ENCODE measurements at regions not wholly inside any gene's neighbourhood (a gene's known extent, or its start where the extent isn't known, plus 50 kb on each side); places are given as distances from the start of the nearest gene placed in this dataset.

DNA sequence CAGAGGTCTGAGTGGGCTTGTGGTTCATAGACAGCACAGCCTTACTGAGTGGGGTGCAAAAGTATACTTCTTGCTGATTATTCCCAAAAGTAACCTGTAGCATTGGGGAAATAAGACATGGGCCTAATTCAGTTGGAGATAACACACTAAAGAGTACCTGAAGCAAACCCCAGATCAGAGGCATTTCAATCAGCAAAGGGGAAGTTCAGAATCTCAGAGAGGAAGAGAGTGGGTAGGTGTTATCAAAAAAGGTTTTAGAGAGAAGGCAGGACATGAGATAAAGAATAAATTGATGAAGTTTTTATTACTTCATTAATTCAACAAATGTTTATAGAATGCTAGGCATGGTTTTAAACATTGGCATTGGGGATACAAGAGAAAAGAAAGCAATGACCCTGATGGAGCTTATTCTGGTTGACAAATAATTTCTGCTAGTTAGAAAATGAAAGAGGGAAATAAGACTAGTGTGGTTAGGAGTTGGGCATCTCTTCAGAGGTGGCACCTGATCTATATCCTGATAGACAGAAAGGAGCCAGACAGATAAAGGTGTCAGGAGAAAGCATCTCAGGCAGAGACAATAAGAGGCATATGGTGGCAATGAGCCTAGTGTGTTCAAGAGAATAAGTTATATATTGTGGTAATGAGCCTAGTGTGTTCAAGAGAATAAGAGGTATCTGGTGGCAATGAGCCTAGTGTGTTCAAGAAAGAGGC is 153.8 kb upstream of the SETBP1 start:
- FAIRE-seq (no peak), DNase-seq (no peak)
- H3K9me3 ChIP-seq (ENCODE audit: control insufficient read depth in 2 of 2, insufficient read depth in 1 of 2, low read depth in 1 of 2, low read length in 1 of 2), result no peaks in the 10 kb centered on the region
- H3K27ac ChIP-seq (ENCODE audit: low read depth in 1 of 3, low read length in 2 of 3), result no peak overlapping the region
- no peaks in the 10 kb centered on the region for H3K27me3 ChIP-seq (ENCODE audit: control insufficient read depth in 3 of 3, insufficient read depth in 3 of 3, low read length in 3 of 3)
- H3K4me3 ChIP-seq (ENCODE audit: low read depth in 1 of 3, low read length in 3 of 3), result no peak overlapping the region
- no peaks in the 10 kb centered on the region for H3K4me1 ChIP-seq (ENCODE audit: control insufficient read depth in 3 of 3, insufficient read depth in 2 of 3, low read depth in 1 of 3, low read length in 2 of 3)
- H3K36me3 ChIP-seq (ENCODE audit: control insufficient read depth in 3 of 3, insufficient read depth in 2 of 3, low read depth in 1 of 3, low read length in 3 of 3), result no peaks in the 10 kb centered on the region

GRCh38 chr18:44533071-44533470 is 147.6 kb upstream of the SETBP1 start:
- FAIRE-seq, result no peak
- DNase-seq, result no peak
- Histone ChIP-seq H3K4me1 (ENCODE audit: control insufficient read depth in 3 of 3, insufficient read depth in 2 of 3, low read depth in 1 of 3, low read length in 2 of 3) (no peaks in the 10 kb centered on the region), H3K27me3 (ENCODE audit: control insufficient read depth in 3 of 3, insufficient read depth in 3 of 3, low read length in 3 of 3) (no peaks in the 10 kb centered on the region), H3K27ac (ENCODE audit: low read depth in 1 of 3, low read length in 2 of 3) (no peak overlapping the region), H3K4me3 (ENCODE audit: low read depth in 1 of 3, low read length in 3 of 3) (no peak overlapping the region), H3K9me3 (ENCODE audit: control insufficient read depth in 2 of 2, insufficient read depth in 1 of 2, low read depth in 1 of 2, low read length in 1 of 2) (no peaks in the 10 kb centered on the region), H3K36me3 (ENCODE audit: control insufficient read depth in 3 of 3, insufficient read depth in 2 of 3, low read depth in 1 of 3, low read length in 3 of 3) (no peaks in the 10 kb centered on the region)
- WGBS, 3 donors, result 90 to 95% (median 92%) methylated on average over 2 of the region's 2 CpGs

GRCh38 chr18:44536046-44536445 is 144.6 kb upstream of the SETBP1 start:
- Histone ChIP-seq H3K27ac (ENCODE audit: low read depth in 1 of 3, low read length in 2 of 3) (no peak overlapping the region), H3K27me3 (ENCODE audit: control insufficient read depth in 3 of 3, insufficient read depth in 3 of 3, low read length in 3 of 3) (no peaks in the 10 kb centered on the region), H3K4me3 (ENCODE audit: low read depth in 1 of 3, low read length in 3 of 3) (no peak overlapping the region), H3K9me3 (ENCODE audit: control insufficient read depth in 2 of 2, insufficient read depth in 1 of 2, low read depth in 1 of 2, low read length in 1 of 2) (no peaks in the 10 kb centered on the region), H3K4me1 (ENCODE audit: control insufficient read depth in 3 of 3, insufficient read depth in 2 of 3, low read depth in 1 of 3, low read length in 2 of 3) (no peaks in the 10 kb centered on the region), H3K36me3 (ENCODE audit: control insufficient read depth in 3 of 3, insufficient read depth in 2 of 3, low read depth in 1 of 3, low read length in 3 of 3) (no peaks in the 10 kb centered on the region)
- 48 to 58% (median 50%) methylated on average over 1 of the region's 1 CpG for WGBS, 3 donors
- DNase-seq (no peak), FAIRE-seq (no peak)

DNA sequence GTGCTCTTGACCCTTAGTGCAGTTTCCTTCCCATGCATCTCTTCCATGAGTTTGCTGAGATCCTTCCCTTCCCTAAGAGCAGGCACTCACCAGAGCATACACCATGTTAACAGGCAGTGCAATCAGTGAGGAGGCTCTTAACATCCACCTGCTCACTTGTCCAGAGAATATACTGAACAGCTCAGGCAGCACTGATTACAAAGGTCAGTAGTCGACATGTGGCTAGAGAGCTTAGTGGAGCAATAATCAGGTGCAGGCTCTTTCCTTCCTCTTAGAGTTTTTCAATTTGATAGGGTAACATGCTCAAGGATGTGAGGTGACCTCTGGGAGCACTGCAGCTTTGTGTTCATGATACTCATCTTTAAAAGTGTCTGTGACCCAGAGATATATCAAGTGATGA is 144.1 kb upstream of the SETBP1 start:
- H3K4me3 ChIP-seq (ENCODE audit: low read depth in 1 of 3, low read length in 3 of 3), result no peak overlapping the region
- WGBS, 3 donors, result 3 to 43% (median 33%) methylated on average over 1 of the region's 1 CpG
- FAIRE-seq, result no peak

GRCh38 chr18:44537526-44537925 is 143.2 kb upstream of the SETBP1 start:
- Histone ChIP-seq H3K27me3 (ENCODE audit: control insufficient read depth in 3 of 3, insufficient read depth in 3 of 3, low read length in 3 of 3) (no peaks in the 10 kb centered on the region), H3K36me3 (ENCODE audit: control insufficient read depth in 3 of 3, insufficient read depth in 2 of 3, low read depth in 1 of 3, low read length in 3 of 3) (no peaks in the 10 kb centered on the region), H3K4me1 (ENCODE audit: control insufficient read depth in 3 of 3, insufficient read depth in 2 of 3, low read depth in 1 of 3, low read length in 2 of 3) (no peaks in the 10 kb centered on the region), H3K9me3 (ENCODE audit: control insufficient read depth in 2 of 2, insufficient read depth in 1 of 2, low read depth in 1 of 2, low read length in 1 of 2) (no peaks in the 10 kb centered on the region), H3K27ac (ENCODE audit: low read depth in 1 of 3, low read length in 2 of 3) (no peak overlapping the region), H3K4me3 (ENCODE audit: low read depth in 1 of 3, low read length in 3 of 3) (no peak overlapping the region)
- no peak for DNase-seq
- FAIRE-seq, result no peak
- WGBS, 3 donors, result 86 to 92% (median 91%) methylated on average over 2 of the region's 2 CpGs

More for the DNA sequence above, 144.1 kb upstream of the SETBP1 start:
- no peaks in the 10 kb centered on the region for H3K4me1 ChIP-seq (ENCODE audit: control insufficient read depth in 3 of 3, insufficient read depth in 2 of 3, low read depth in 1 of 3, low read length in 2 of 3)
- peak; percentile 12 to 26 for DNase-seq
- H3K9me3 ChIP-seq (ENCODE audit: control insufficient read depth in 2 of 2, insufficient read depth in 1 of 2, low read depth in 1 of 2, low read length in 1 of 2), result no peaks in the 10 kb centered on the region
- H3K27ac ChIP-seq (ENCODE audit: low read depth in 1 of 3, low read length in 2 of 3), result no peak overlapping the region
- no peaks in the 10 kb centered on the region for H3K36me3 ChIP-seq (ENCODE audit: control insufficient read depth in 3 of 3, insufficient read depth in 2 of 3, low read depth in 1 of 3, low read length in 3 of 3)
- no peaks in the 10 kb centered on the region for H3K27me3 ChIP-seq (ENCODE audit: control insufficient read depth in 3 of 3, insufficient read depth in 3 of 3, low read length in 3 of 3)

GRCh38 chr18:44539926-44540325 is 140.8 kb upstream of the SETBP1 start:
- DNase-seq (no peak), FAIRE-seq (no peak)
- Histone ChIP-seq H3K9me3 (ENCODE audit: control insufficient read depth in 2 of 2, insufficient read depth in 1 of 2, low read depth in 1 of 2, low read length in 1 of 2) (no peaks in the 10 kb centered on the region), H3K4me1 (ENCODE audit: control insufficient read depth in 3 of 3, insufficient read depth in 2 of 3, low read depth in 1 of 3, low read length in 2 of 3) (no peaks in the 10 kb centered on the region), H3K27ac (ENCODE audit: low read depth in 1 of 3, low read length in 2 of 3) (no peak overlapping the region), H3K27me3 (ENCODE audit: control insufficient read depth in 3 of 3, insufficient read depth in 3 of 3, low read length in 3 of 3) (no peaks in the 10 kb centered on the region), H3K36me3 (ENCODE audit: control insufficient read depth in 3 of 3, insufficient read depth in 2 of 3, low read depth in 1 of 3, low read length in 3 of 3) (no peaks in the 10 kb centered on the region), H3K4me3 (ENCODE audit: low read depth in 1 of 3, low read length in 3 of 3) (no peak overlapping the region)
- WGBS, 3 donors, result 55 to 72% (median 62%) methylated on average over 3 of the region's 3 CpGs

- Histone ChIP-seq H3K4me1 (ENCODE audit: control insufficient read depth in 3 of 3, insufficient read depth in 2 of 3, low read depth in 1 of 3, low read length in 2 of 3) (no peaks in the 10 kb centered on the region), H3K4me3 (ENCODE audit: low read depth in 1 of 3, low read length in 3 of 3) (no peak overlapping the region), H3K9me3 (ENCODE audit: control insufficient read depth in 2 of 2, insufficient read depth in 1 of 2, low read depth in 1 of 2, low read length in 1 of 2) (no peaks in the 10 kb centered on the region), H3K27me3 (ENCODE audit: control insufficient read depth in 3 of 3, insufficient read depth in 3 of 3, low read length in 3 of 3) (no peaks in the 10 kb centered on the region), H3K27ac (ENCODE audit: low read depth in 1 of 3, low read length in 2 of 3) (no peak overlapping the region), H3K36me3 (ENCODE audit: control insufficient read depth in 3 of 3, insufficient read depth in 2 of 3, low read depth in 1 of 3, low read length in 3 of 3) (no peaks in the 10 kb centered on the region)
- 60 to 82% (median 72%) methylated on average over 4 of the region's 4 CpGs for WGBS, 3 donors
- FAIRE-seq (no peak), DNase-seq (no peak)
Measured at GRCh38 chr18:44541159-44541558, 139.5 kb upstream of the SETBP1 start.

DNA sequence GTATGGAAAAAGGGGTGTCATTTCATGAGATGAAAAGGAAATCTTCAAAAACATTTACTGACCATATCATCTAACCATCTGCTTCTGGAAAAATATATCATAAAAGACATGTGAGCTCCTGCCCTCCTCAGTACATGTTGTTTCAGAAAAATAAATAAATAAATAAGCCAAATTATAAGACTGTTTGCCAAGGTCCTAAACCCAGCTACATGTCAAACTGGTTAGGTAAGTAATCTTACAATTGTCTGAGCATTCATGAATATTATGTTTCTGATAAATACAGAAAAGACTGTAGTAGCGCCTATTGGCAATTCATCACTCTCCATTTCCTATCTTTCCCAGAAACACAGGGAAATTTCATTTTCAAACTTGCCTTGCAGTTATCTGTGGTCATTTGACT is 138.9 kb upstream of the SETBP1 start:
- 0 to 4% (median 1%) methylated on average over 1 of the region's 1 CpG for WGBS, 3 donors
- H3K36me3 ChIP-seq (ENCODE audit: control insufficient read depth in 3 of 3, insufficient read depth in 2 of 3, low read depth in 1 of 3, low read length in 3 of 3), result no peaks in the 10 kb centered on the region

DNA sequence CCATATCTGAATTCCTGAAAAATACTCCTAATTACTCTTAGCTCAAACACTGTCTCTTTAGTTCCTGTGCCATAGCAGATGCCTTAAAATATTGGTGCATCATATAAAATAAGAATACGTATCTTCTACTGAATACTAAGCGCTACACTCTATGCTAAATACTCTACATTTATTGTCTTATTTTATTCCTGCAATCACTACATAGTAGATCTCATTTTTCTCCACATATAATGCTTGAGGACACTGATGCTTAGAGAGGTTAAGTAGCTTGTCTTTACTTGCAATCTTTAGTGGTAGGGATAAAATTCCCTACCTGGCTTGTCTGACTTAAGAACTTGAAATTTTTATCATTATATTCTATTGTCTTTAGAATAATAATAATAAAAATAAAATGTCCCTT is 137.3 kb upstream of the SETBP1 start:
- Histone ChIP-seq H3K4me3 (ENCODE audit: low read depth in 1 of 3, low read length in 3 of 3) (no peak overlapping the region), H3K27ac (ENCODE audit: low read depth in 1 of 3, low read length in 2 of 3) (no peak overlapping the region), H3K36me3 (ENCODE audit: control insufficient read depth in 3 of 3, insufficient read depth in 2 of 3, low read depth in 1 of 3, low read length in 3 of 3) (no peaks in the 10 kb centered on the region), H3K4me1 (ENCODE audit: control insufficient read depth in 3 of 3, insufficient read depth in 2 of 3, low read depth in 1 of 3, low read length in 2 of 3) (no peaks in the 10 kb centered on the region), H3K9me3 (ENCODE audit: control insufficient read depth in 2 of 2, insufficient read depth in 1 of 2, low read depth in 1 of 2, low read length in 1 of 2) (no peaks in the 10 kb centered on the region), H3K27me3 (ENCODE audit: control insufficient read depth in 3 of 3, insufficient read depth in 3 of 3, low read length in 3 of 3) (no peaks in the 10 kb centered on the region)
- WGBS, 3 donors, result 96 to 97% (median 97%) methylated on average over 2 of the region's 2 CpGs
- DNase-seq, result no peak
- no peak for FAIRE-seq

More for the DNA sequence above, 138.9 kb upstream of the SETBP1 start:
- Histone ChIP-seq H3K4me1 (ENCODE audit: control insufficient read depth in 3 of 3, insufficient read depth in 2 of 3, low read depth in 1 of 3, low read length in 2 of 3) (no peaks in the 10 kb centered on the region), H3K4me3 (ENCODE audit: low read depth in 1 of 3, low read length in 3 of 3) (no peak overlapping the region), H3K9me3 (ENCODE audit: control insufficient read depth in 2 of 2, insufficient read depth in 1 of 2, low read depth in 1 of 2, low read length in 1 of 2) (no peaks in the 10 kb centered on the region), H3K27ac (ENCODE audit: low read depth in 1 of 3, low read length in 2 of 3) (no peak overlapping the region), H3K27me3 (ENCODE audit: control insufficient read depth in 3 of 3, insufficient read depth in 3 of 3, low read length in 3 of 3) (no peaks in the 10 kb centered on the region)
- FAIRE-seq, result no peak
- DNase-seq, result no peak
